Erythroblast (primary cell): ENCODE measurements at regions not wholly inside any gene's neighbourhood (a gene's known extent, or its start where the extent isn't known, plus 50 kb on each side); places are given as distances from the start of the nearest gene placed in this dataset.

Source experiments
- GATA1 ChIP-seq: IDR thresholded peaks from 2 replicates; pipeline ENCODE4 v1.6.1; 2011; ENCODE audit warnings: low read depth, mild to moderate bottlenecking, control low read depth, low read length, moderate library complexity
- POLR2A ChIP-seq: IDR thresholded peaks from 2 replicates; pipeline ENCODE4 v1.6.1; 2011; ENCODE audit warnings: mild to moderate bottlenecking, low read length

DNA sequence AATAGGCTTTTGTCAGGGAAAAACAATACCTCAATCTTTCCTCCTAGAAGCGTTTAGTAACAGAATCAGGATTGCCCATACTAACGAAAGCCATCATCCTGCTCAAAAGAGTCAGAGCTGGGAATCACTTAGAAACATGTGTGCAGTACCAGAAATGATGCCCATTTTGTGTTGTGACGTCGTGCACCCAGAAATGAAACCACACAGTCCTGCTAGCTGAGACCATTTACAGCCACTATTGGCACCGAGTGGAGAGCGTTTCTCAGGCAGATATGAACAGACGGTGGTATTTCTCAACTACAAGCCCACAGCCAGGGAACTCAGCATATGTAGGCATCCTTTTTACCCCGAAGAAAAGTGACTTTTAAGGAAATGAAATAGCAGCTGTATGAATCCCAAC, 284.3 kb upstream of the LRATD1 start:
- TF ChIP-seq POLR2A (no peak), GATA1 (no peak)
